Naive B cell (primary cell): ENCODE measurements at regions not wholly inside any gene's neighbourhood (a gene's known extent, or its start where the extent isn't known, plus 50 kb on each side); places are given as distances from the start of the nearest gene placed in this dataset.
"Not testable (repeated sequence)": the region's sequence is repeated elsewhere in the genome, so short reads cannot be mapped to it uniquely, and the experiment has no call there.

Experiments
- ATAC-seq, 2 donors: fragments of 150-1000 bp; cut with Tn5 transposase; 2 replicates each; pipeline ENCODE4 v1.10.0; 2021; ENCODE audit warnings: low read depth in 2 of 2, mild to moderate bottlenecking in 2 of 2, moderate library complexity in 2 of 2
- DNase-seq: peaks from one replicate; pipeline ENCODE4 v3.0.0; 2022
- H3K27ac Mint-ChIP-seq, 6 donors: one replicate each; pipeline ENCODE4 v1.8.0; 2020 to 2022; ENCODE audit warnings: mild to moderate bottlenecking in 6 of 6, mixed read lengths in 6 of 6, moderate library complexity in 5 of 6, inconsistent platforms in 2 of 6
- H3K27me3 Mint-ChIP-seq, 3 donors: one replicate each; pipeline ENCODE4 v1.8.0; 2021 to 2022; ENCODE audit warnings: mixed read lengths in 3 of 3, mild to moderate bottlenecking in 1 of 3
- H3K36me3 Mint-ChIP-seq, 2 donors: one replicate each; pipeline ENCODE4 v1.8.0; 2020 to 2022; ENCODE audit warnings: mixed read lengths in 2 of 2, inconsistent platforms in 1 of 2, mild to moderate bottlenecking in 1 of 2
- H3K4me1 Mint-ChIP-seq, 3 donors: one replicate each; pipeline ENCODE4 v1.8.0; 2020 to 2022; ENCODE audit warnings: mixed read lengths in 3 of 3, inconsistent platforms in 1 of 3, mild to moderate bottlenecking in 1 of 3, moderate library complexity in 1 of 3
- H3K4me3 Mint-ChIP-seq, 8 donors: one replicate each; pipeline ENCODE4 v1.8.0; 2020 to 2022; ENCODE audit warnings: mild to moderate bottlenecking in 8 of 8, mixed read lengths in 8 of 8, moderate library complexity in 8 of 8, inconsistent platforms in 2 of 8
- H3K9me3 Mint-ChIP-seq, 7 donors: one replicate each; pipeline ENCODE4 v1.8.0; 2020 to 2022; ENCODE audit warnings: mixed read lengths in 7 of 7, mild to moderate bottlenecking in 5 of 7, inconsistent platforms in 2 of 7, moderate library complexity in 1 of 7

- no peak for ATAC-seq
- H3K4me1 Mint-ChIP-seq = no peaks in the 10 kb centered on the region
Observed at GRCh38 chr16:63890081-63890480, 1231.8 kb downstream of the CDH11 start.

GRCh38 chr16:63883091-63883490 is 1238.8 kb downstream of the CDH11 start:
- peaks cover 0 to 11% (median 0%) of the 10 kb centered on the region in 7 donors for H3K9me3 Mint-ChIP-seq
- no peaks in the 10 kb centered on the region for H3K36me3 Mint-ChIP-seq
- no peaks in the 10 kb centered on the region for H3K27me3 Mint-ChIP-seq
- H3K4me3 Mint-ChIP-seq = no peak overlapping the region
- ATAC-seq (no peak), DNase-seq (no peak)
- no peaks in the 10 kb centered on the region for H3K4me1 Mint-ChIP-seq
- no peak overlapping the region for H3K27ac Mint-ChIP-seq

More at GRCh38 chr16:63890081-63890480, 1231.8 kb downstream of the CDH11 start:
- DNase-seq = no peak
- no peak overlapping the region for H3K27ac Mint-ChIP-seq
- no peaks in the 10 kb centered on the region for H3K36me3 Mint-ChIP-seq
- peaks cover 0 to 9% (median 2%) of the 10 kb centered on the region in 7 donors for H3K9me3 Mint-ChIP-seq
- H3K4me3 Mint-ChIP-seq = no peak overlapping the region
- H3K27me3 Mint-ChIP-seq = no peaks in the 10 kb centered on the region

GRCh38 chr16:63882576-63882975 is 1239.3 kb downstream of the CDH11 start:
- Mint-ChIP-seq H3K4me3 (no peak overlapping the region), H3K27ac (no peak overlapping the region), H3K9me3 (peaks cover 0 to 11% (median 0%) of the 10 kb centered on the region in 7 donors), H3K36me3 (no peaks in the 10 kb centered on the region), H3K27me3 (no peaks in the 10 kb centered on the region), H3K4me1 (no peaks in the 10 kb centered on the region)
- no peak for DNase-seq
- no peak for ATAC-seq

- Mint-ChIP-seq H3K36me3 (no peaks in the 10 kb centered on the region), H3K9me3 (peaks cover 0 to 11% (median 0%) of the 10 kb centered on the region in 7 donors), H3K27me3 (no peaks in the 10 kb centered on the region), H3K4me3 (no peak overlapping the region), H3K27ac (no peak overlapping the region), H3K4me1 (no peaks in the 10 kb centered on the region)
- DNase-seq (no peak), ATAC-seq (no peak)
Observed at GRCh38 chr16:63880948-63881347, 1240.9 kb downstream of the CDH11 start.

DNA sequence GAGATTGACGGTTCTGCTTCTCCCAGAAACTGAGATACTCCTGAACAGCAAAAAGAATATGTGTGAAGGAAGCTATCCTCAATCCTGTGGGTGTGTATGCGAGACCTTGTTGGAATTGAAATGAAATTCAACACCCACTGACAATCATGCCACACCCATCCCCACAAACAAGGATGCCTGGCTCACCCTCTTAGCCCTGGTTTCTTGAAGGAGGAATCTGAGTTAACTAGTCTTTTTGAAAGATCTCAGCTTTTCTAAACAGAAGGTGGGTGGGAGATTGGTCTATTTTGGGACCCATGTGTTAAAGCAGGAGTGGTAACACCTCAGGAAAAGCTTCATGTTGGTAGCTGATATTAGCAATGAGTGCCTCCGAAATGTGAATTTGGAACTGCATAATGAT is 1244.5 kb downstream of the CDH11 start:
- H3K36me3 Mint-ChIP-seq = no peaks in the 10 kb centered on the region
- H3K4me1 Mint-ChIP-seq = no peaks in the 10 kb centered on the region
- H3K9me3 Mint-ChIP-seq = peaks cover 0 to 11% (median 0%) of the 10 kb centered on the region in 7 donors
- H3K4me3 Mint-ChIP-seq = no peak overlapping the region
- no peaks in the 10 kb centered on the region for H3K27me3 Mint-ChIP-seq
- DNase-seq (no peak), ATAC-seq (no peak)
- no peak overlapping the region for H3K27ac Mint-ChIP-seq

GRCh38 chr16:63876103-63876502 is 1245.8 kb downstream of the CDH11 start:
- Mint-ChIP-seq H3K9me3 (peaks cover 0 to 7% (median 0%) of the 10 kb centered on the region in 7 donors), H3K27me3 (no peaks in the 10 kb centered on the region), H3K4me1 (no peaks in the 10 kb centered on the region), H3K27ac (no peak overlapping the region), H3K36me3 (no peaks in the 10 kb centered on the region), H3K4me3 (no peak overlapping the region)
- DNase-seq = no peak
- no peak for ATAC-seq

GRCh38 chr16:63860700-63861099 is 1261.2 kb downstream of the CDH11 start:
- not testable (repeated sequence) for H3K27ac Mint-ChIP-seq, H3K36me3 Mint-ChIP-seq, H3K4me1 Mint-ChIP-seq, H3K9me3 Mint-ChIP-seq, DNase-seq, ATAC-seq, H3K4me3 Mint-ChIP-seq, H3K27me3 Mint-ChIP-seq

DNA sequence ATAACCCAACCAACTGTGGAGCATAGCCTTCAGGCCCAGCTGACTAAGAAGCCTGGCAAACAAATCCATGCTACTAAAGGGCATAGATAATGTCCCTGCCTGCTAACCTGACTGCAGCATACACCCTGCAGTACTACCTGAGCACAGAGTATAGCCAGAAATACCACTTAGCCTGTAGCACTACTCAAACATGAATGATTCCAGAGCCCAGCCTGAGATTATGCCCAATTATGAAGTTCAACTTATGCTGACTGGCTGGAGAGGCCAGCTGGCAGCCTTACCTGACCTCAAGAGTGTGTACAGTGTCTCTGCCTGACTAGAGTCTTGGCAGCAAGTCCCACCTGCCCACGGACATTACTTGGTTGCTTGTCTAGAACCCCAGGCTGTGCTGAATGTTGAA is 1265.3 kb downstream of the CDH11 start:
- Mint-ChIP-seq H3K4me3 (no peak overlapping the region), H3K27ac (no peak overlapping the region), H3K36me3 (no peaks in the 10 kb centered on the region), H3K4me1 (no peaks in the 10 kb centered on the region), H3K27me3 (no peaks in the 10 kb centered on the region), H3K9me3 (peaks cover 0 to 1% (median 0%) of the 10 kb centered on the region in 7 donors)
- DNase-seq (no peak), ATAC-seq (no peak)

DNA sequence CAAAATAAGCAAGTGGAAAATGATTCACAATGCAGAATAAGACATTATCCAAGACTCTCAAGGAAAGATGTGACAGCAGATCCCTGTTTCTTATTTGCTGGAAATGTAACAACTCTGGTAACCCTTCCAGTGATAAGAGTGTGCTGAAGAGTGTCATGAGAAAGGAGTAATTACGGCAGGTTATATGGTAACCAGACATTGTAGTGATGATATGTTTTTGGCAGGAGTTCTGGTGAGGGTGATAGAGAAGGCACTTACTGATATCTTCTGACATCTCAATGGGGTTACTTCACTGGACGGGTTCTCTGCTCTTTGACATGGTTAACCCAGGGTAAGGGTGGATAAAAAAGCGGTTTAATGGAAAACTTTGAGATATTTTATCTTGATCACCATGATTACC is 1270.9 kb downstream of the CDH11 start:
- no peaks in the 10 kb centered on the region for H3K4me1 Mint-ChIP-seq
- H3K27ac Mint-ChIP-seq = no peak overlapping the region
- H3K27me3 Mint-ChIP-seq = no peaks in the 10 kb centered on the region
- H3K9me3 Mint-ChIP-seq = peaks cover 0 to 11% (median 4%) of the 10 kb centered on the region in 7 donors
- H3K36me3 Mint-ChIP-seq = no peaks in the 10 kb centered on the region
- H3K4me3 Mint-ChIP-seq = no peak overlapping the region
- no peak for DNase-seq
- no peak for ATAC-seq

- no peak overlapping the region for H3K4me3 Mint-ChIP-seq
- H3K9me3 Mint-ChIP-seq = peaks cover 6 to 50% (median 15%) of the 10 kb centered on the region in 7 donors
- no peak for ATAC-seq
Observed at GRCh38 chr16:63841271-63841670, 1280.6 kb downstream of the CDH11 start.

GRCh38 chr16:63830061-63830460 is 1291.8 kb downstream of the CDH11 start:
- Mint-ChIP-seq H3K27me3 (no peaks in the 10 kb centered on the region), H3K9me3 (peaks cover 0 to 12% (median 8%) of the 10 kb centered on the region in 7 donors), H3K4me3 (no peak overlapping the region)

More at GRCh38 chr16:63841271-63841670, 1280.6 kb downstream of the CDH11 start:
- no peaks in the 10 kb centered on the region for H3K4me1 Mint-ChIP-seq
- no peak for DNase-seq
- H3K27me3 Mint-ChIP-seq = no peaks in the 10 kb centered on the region
- H3K27ac Mint-ChIP-seq = no peak overlapping the region
- no peaks in the 10 kb centered on the region for H3K36me3 Mint-ChIP-seq

DNA sequence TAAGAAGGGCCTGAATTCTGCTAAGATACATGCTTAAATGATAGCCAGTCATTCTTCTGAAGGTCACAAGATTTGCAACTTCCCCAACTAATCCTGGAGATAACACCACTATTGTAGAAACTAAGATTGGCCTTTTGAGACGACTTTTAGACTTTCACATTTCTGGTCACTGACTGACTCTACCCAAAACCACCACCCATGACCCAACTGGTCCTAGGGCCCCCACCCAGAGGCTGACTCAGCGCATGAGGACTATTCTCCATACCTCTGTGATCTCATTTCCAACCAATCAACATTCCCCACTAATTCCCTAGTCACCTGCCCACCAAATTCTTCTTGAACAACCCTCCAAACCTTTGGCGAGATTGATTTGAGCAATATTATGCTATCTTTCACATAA is 1299.0 kb downstream of the CDH11 start:
- ATAC-seq (no peak), DNase-seq (no peak)
- H3K4me3 Mint-ChIP-seq = no peak overlapping the region
- H3K4me1 Mint-ChIP-seq = no peaks in the 10 kb centered on the region
- no peaks in the 10 kb centered on the region for H3K27me3 Mint-ChIP-seq
- H3K36me3 Mint-ChIP-seq = peaks cover 0 to 8% of the 10 kb centered on the region in 2 donors
- H3K27ac Mint-ChIP-seq = no peak overlapping the region
- peaks cover 0 to 19% (median 11%) of the 10 kb centered on the region in 7 donors for H3K9me3 Mint-ChIP-seq

More at GRCh38 chr16:63830061-63830460, 1291.8 kb downstream of the CDH11 start:
- H3K36me3 Mint-ChIP-seq = no peaks in the 10 kb centered on the region
- H3K4me1 Mint-ChIP-seq = no peaks in the 10 kb centered on the region
- DNase-seq (no peak), ATAC-seq (no peak)
- H3K27ac Mint-ChIP-seq = no peak overlapping the region

DNA sequence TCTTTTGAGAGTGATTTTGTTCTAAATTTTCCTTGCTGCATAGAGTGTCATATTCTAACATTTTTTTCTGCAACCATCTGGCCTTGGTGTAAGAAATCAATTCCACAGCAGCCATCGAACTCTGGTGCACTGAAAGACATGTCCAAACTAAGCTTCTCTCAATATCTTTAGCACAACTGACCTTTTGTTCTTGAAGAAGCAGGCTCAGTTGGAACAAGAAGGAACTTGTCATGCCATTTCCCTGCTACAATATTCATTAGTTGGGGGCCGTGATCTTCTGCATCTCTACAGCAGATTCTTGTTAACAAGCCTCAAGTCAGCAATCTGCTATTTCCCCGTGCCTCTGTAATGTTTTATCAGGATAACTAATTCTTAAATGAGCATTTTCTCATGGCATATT is 1305.6 kb downstream of the CDH11 start:
- no peak for DNase-seq
- peaks cover 0 to 12% (median 10%) of the 10 kb centered on the region in 7 donors for H3K9me3 Mint-ChIP-seq
- H3K27ac Mint-ChIP-seq = no peak overlapping the region
- H3K4me3 Mint-ChIP-seq = no peak overlapping the region
- peaks cover 0 to 8% of the 10 kb centered on the region in 2 donors for H3K36me3 Mint-ChIP-seq
- ATAC-seq = no peak
- H3K4me1 Mint-ChIP-seq = no peaks in the 10 kb centered on the region
- no peaks in the 10 kb centered on the region for H3K27me3 Mint-ChIP-seq

GRCh38 chr16:63813862-63814261 is 1308.0 kb downstream of the CDH11 start:
- DNase-seq = no peak
- Mint-ChIP-seq H3K27ac (no peak overlapping the region), H3K4me3 (no peak overlapping the region), H3K27me3 (no peaks in the 10 kb centered on the region), H3K4me1 (no peaks in the 10 kb centered on the region), H3K9me3 (peaks cover 0 to 9% (median 5%) of the 10 kb centered on the region in 7 donors), H3K36me3 (peaks cover 0 to 8% of the 10 kb centered on the region in 2 donors)
- ATAC-seq = no peak

DNA sequence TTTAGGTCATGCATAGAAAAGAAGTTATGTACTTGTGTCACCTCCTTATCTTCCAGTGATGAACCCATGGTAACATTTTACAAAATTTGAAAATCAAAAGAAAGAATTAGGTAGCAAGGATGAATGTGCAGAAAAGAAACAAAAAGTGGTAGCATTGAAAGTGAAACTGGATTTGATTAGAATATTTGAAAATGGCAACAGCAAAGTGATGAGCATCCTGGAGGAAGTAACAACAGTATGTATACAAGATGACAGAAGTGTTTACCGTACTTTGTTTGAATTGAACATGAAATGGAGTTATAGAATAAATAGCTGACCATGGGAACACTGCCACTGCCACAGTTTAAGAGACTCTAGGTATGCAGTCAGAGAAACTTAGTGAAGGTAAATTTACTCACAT is 1313.1 kb downstream of the CDH11 start:
- H3K9me3 Mint-ChIP-seq = peaks cover 0 to 10% (median 0%) of the 10 kb centered on the region in 7 donors
- H3K4me1 Mint-ChIP-seq = no peaks in the 10 kb centered on the region
- no peak overlapping the region for H3K4me3 Mint-ChIP-seq
- ATAC-seq = no peak
- H3K36me3 Mint-ChIP-seq = no peaks in the 10 kb centered on the region
- H3K27me3 Mint-ChIP-seq = no peaks in the 10 kb centered on the region
- H3K27ac Mint-ChIP-seq = no peak overlapping the region
- DNase-seq = no peak
